Left lobe of liver (tissue), 2 donors: ENCODE measurements at regions not wholly inside any gene's neighbourhood (a gene's known extent, or its start where the extent isn't known, plus 50 kb on each side); places are given as distances from the start of the nearest gene placed in this dataset.
A peak's percentile ranks its signal among the peaks of the same experiment; 100 is the strongest.
"Not testable (repeated sequence)": the region's sequence is repeated elsewhere in the genome, so short reads cannot be mapped to it uniquely, and the experiment has no call there.

ENCODE experiments used
- ATAC-seq: fragments of 200-7000 bp; cut with Tn5 transposase; one replicate; pipeline ENCODE4 v1.9.1; 2020; ENCODE audit warnings: mild to moderate bottlenecking, moderate library complexity
- DNase-seq: peaks from one replicate; pipeline ENCODE4 v3.0.0-alpha.2; 2020; ENCODE audit warnings: low spot score
- donor health status: DM: no; HTN: no; CAD: no; lungs with moderate emphysema.
- donor health status: DM: no; HTN: yes; CAD: no.

DNA sequence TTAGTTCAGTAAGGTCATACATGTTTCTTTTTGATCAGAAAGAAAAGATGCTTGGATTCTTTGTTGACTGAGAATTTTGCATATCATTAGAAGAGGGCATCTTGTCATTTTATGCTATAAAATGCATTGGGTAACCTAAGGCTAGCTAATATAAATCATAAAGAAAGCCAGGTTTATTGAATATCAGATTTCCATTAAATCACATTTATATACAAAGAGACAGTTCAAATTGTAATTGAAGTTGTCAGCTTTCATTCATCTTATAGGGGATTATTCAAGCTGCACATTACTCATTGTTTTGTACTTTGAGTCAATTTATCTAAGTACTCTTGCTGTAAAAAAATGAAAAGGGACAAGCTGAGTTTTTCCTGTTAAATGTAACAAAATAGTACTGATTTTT is 259.1 kb upstream of the CDH12 start:
- ATAC-seq (no peak), DNase-seq (no peak)

DNA sequence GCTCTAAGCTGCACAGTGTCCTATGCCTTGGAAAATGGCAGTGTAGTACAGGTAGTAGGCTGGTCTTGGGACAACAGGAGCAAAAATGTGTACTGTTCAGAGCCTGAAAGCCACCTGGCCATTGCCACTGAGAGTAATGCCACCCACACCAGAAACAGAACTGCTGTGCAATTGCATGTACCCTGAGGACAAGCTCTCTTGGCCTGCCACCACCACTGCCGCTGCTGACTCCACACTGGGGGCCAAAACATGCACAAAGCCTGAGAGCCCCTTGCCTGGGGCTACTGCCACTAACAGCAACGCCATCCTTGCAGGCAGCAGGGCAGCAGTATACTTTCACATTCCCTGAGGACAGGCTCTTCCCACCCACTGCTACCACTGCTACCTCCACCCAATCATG is 251.9 kb upstream of the CDH12 start:
- ATAC-seq (no peak), DNase-seq (no peak)

DNA sequence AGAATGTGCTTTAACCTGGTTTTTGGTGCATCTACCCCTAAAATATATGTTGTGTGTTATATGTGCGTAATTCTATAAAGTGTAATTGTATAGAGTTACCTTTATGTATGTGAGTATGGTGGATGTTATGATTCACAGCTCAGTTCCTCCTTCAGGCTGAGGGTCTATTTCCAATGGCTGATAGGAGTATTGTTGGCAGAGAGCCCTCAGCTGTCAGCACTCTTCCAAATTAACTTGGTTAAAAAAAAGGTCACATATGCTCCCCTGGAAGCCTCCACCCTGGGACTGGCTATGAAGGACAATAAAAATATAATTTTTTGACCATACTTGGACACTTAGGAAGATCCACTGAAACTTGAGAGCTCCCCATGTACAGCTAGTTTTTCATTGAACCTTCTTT is 250.4 kb upstream of the CDH12 start:
- ATAC-seq (no peak), DNase-seq (no peak)

DNA sequence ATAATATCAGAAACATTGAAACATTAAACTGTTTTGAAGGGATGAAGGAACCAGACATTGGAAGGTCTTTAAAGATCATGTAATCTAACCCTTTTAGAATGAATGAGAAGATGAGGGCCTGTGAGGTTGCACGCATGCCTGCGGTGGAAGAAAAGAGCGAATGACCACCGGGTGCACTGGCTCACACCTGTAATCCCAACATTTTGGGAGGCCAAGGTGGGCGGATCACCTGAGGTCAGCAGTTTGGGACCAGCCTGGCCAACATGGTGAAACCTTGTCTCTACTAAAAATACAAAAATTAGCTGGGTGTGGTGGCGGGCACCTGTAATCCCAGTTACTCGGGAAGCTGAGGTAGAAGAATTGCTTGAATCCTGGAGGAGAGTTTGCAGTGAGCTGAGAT is 242.3 kb upstream of the CDH12 start:
- not testable (repeated sequence) for DNase-seq, ATAC-seq

DNA sequence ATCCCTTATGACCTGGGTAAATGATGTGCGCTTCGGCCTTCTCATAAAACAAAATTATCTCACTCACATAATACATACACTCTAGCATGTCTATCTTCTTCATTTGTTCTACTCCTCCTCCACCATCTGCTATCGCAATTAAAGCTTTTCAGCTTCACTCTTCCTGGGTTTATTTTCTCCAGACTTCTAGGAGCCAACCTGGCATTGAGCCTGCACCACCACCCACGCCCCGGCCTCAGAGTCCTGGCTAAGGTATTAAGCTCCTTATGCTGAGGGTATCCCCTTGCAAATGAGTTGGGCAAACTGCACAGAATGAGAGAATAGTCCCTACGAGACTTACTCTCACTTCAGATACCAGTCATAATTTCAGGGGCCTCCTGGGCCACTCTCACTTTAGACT is 236.1 kb upstream of the CDH12 start:
- no peak for ATAC-seq
- no peak for DNase-seq

DNA sequence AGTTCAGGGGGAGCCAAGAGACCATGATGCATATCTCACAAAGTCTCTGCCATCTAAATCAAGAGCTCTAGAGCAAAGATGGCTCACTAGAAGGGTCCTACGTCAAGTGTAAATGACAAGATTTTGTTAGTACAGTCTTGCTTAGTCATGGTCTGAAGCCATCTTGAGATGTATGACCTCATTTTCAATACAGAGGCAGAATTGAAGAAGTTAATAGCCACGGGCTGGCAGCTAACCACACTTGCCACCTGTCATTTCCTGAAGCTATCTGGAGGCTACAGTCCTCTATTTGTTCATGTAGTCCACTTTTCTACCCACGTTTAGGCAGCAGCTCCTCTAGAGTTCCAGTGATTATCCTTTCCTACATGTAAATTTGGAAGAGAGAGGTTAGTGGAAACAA is 231.7 kb upstream of the CDH12 start:
- DNase-seq (no peak), ATAC-seq (no peak)

DNA sequence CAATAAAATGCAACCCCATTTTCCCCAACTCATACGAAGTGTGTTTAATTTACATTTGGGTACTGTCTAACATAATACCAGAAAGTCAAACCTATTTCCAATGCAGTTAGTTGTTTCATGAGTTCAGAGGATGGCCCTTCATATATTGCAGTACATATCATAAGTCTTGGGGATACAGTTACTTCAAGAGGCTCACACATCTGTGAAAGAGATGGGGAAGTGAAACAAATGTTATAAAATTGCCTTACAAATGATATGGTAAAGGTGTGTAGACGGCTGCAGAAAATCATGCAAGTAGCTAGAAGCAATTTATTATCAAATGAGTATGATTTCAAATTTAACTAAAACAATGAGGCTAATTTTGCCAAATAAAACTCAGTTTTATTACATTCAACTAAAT is 219.0 kb upstream of the CDH12 start:
- no peak for ATAC-seq
- no peak for DNase-seq

DNA sequence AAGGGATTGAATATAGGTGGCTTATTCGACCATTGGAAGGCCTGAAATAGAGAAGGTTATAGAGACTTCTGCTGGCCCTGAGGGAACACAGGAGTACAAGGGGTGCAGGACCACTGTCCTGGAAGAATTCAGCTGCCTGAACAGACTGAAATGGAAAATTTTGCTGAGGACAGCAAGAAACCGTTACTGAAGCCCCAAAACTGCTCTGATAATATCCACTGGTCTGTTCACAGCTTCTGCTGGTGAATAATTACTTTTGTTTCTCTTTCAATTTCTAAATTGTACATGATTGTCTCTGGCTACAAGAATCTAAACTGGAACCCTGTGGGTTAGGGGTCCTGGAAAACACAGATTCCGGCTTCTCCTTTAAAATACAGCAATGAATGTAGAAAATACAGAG is 218.5 kb upstream of the CDH12 start:
- DNase-seq, result no peak
- ATAC-seq, result no peak

DNA sequence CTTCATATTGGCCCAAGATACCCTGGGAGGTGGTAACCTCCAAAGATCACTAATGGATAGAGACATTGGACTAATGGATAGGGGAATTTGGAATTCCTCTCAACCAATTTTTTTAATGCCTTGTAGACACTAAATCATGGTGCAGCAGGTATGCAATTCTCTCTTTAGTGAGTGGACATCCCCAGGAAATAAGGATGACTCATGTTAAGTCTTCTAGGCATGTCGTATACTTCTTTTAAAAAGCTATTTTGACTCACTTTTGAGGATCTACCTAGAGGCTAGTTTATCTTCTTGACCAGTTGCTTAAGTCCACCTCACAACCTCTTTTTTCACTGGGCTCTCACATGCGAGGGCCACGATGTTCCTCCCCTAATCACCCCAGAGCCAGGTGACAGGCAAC is 211.6 kb upstream of the CDH12 start:
- ATAC-seq, result no peak

DNA sequence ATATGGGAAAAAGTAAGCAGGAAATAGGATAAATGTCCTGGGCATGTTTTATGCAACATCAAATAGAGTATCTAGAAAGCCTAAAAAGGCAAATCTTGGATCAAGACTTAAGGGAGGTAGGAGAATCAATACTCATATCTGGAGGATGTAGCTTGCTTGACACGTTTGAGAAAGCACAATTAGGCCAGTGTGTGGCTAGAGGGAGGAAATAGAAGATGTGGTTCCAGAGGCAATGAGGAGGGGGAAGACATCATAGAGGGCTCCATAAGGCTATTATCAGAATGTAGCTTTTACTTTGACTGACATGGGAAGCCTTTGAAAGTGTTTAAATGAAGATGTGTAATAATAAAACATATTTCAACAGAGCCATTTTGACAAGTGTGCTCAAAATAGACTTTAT is 200.7 kb upstream of the CDH12 start:
- DNase-seq (no peak), ATAC-seq (no peak)

More for the DNA sequence above, 211.6 kb upstream of the CDH12 start:
- DNase-seq, result no peak

DNA sequence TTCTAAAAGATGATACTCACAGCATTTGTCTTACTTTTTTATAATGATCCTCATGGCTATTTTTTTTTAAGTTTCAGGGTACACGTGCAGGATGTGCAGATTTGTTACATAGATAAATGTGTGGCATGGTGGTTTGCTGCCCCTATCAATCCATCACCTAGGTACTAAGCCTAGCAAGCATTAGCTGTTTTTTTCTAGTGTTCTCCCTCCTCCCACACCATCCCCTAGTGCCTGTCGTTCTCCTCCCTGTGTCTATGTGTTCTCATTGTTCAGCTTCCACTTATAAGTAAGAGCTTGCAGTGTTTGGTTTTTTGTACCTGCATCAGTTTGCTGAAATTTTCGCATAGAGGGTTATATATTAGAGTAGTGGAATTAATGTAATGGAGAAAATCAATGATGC is 189.1 kb upstream of the CDH12 start:
- no peak for ATAC-seq
- no peak for DNase-seq

DNA sequence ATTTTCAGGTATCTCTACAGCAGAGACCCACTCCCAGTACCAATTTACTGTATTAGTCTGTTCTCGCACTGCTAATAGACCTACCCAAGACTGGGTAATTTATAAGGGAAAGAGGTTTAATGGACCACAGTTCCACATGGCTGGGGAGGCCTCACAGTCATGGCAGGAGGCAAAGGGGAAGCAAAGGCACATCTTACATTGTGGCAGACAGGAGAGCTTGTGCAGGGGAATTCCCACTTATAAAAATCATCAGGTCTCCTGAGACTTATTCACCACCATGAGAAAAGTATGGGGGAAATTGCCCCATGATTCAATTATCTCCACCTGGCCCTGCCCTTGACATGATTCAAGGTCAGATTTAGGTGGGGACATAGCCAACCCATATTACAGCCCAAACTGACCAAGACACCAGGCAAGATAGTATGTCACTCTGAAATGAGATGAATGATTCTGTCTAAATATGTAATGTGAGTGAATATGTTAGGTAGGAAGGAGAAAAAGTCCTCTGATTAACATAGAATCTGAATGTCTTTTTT is 182.5 kb upstream of the CDH12 start:
- DNase-seq, result no peak
- ATAC-seq, result no peak

DNA sequence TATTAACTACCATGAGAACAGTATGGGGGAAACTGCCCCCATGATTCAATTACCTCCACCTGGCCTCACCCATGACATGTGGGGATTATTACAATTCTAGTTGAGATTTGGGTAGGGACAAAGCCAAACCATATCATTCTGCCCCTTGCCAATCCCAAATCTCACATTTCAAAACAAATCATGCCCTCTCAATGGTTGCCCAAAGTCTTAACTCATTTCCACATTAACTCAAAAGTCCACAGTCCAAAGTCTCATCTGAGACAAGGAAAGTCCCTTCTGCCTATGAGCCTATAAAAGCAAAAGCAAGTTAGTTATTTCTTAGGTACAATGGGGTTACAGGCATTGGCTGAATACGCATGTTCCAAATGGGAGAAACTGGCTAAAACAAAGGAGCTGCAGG is 180.7 kb upstream of the CDH12 start:
- DNase-seq (no peak), ATAC-seq (no peak)

DNA sequence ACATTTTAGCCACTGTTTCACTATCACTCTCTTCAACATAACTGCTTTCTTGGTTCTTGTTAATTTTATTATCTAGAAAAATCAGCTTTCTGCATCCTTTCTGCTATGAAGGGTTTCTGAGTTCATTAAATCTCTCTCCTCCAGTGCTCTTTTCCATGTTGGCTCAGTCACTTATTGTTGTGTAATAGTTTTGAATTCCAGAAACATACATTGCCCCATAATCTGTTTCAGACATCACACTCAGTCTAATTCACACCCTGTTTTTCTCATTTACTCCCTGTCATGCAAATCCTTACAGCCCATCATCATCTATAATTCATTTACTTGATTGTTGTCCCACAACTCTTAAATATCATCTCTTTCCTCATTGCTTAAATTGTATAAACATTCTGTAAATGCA is 176.1 kb upstream of the CDH12 start:
- ATAC-seq, result no peak
- no peak for DNase-seq

DNA sequence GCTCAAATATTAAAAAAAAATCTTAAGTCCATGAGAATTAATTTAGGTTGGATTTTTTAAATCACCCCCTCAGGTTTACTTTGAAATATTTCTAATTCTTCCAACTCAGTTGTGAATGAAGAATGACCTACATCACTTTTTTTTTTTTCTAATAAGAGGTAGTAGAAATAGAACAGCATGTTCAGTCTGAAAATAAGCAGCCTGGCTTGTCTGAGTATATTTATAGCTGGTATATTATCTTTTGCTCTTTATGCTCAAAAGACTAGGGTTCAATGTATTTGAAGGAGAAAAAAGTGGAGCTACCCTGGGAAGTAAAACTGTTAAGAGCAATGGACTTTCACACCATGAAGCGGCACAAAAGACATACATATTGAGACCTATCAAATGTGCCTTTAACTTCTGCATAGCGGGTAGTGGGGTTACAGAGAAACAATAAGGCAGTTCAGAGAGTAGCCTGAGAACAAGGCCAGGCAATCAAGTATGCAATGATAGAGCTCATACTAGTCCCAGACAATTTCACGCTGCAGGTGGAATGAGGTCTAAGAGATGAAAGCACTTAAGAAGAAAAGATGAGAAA is 175.4 kb upstream of the CDH12 start:
- no peak for ATAC-seq
- DNase-seq, result no peak

DNA sequence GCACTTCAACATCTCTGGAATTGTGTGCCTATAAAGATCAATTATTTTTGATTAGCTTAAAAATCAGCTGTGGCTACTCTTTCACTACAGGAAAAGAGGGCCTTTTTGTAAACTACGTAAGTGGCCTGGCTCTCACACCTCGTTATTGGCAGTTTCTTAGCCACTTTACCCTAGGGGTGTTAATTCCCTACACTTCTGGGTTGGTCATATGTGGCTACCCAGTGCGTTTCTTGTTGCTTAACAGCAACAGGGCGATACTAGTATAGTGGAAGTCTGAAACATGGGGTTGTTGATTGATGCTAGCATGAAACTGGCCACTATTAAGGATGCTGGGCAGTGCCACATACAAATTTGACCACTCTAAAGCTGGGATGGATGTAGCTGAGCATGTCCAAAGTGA is 174.7 kb upstream of the CDH12 start:
- no peak for DNase-seq
- ATAC-seq, result no peak

DNA sequence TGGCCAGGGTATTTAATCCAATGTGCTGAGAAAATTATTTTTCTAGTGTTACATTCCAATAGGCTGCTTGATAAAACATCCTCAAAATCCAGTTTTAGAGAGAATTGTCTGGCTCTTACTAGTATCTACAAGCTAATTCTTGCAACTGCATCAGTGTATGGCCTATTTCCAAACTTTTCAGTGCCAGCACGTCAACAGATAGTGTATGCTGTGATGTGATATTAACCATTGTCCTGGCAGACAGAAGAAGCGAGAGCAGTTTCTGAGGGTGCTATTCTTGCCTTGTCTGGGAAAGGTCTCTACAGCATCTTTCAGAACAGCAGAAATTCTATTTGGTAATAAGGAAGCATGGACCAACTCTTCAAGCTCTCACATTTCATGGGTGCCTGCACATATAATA is 174.2 kb upstream of the CDH12 start:
- DNase-seq (no peak), ATAC-seq (no peak)

DNA sequence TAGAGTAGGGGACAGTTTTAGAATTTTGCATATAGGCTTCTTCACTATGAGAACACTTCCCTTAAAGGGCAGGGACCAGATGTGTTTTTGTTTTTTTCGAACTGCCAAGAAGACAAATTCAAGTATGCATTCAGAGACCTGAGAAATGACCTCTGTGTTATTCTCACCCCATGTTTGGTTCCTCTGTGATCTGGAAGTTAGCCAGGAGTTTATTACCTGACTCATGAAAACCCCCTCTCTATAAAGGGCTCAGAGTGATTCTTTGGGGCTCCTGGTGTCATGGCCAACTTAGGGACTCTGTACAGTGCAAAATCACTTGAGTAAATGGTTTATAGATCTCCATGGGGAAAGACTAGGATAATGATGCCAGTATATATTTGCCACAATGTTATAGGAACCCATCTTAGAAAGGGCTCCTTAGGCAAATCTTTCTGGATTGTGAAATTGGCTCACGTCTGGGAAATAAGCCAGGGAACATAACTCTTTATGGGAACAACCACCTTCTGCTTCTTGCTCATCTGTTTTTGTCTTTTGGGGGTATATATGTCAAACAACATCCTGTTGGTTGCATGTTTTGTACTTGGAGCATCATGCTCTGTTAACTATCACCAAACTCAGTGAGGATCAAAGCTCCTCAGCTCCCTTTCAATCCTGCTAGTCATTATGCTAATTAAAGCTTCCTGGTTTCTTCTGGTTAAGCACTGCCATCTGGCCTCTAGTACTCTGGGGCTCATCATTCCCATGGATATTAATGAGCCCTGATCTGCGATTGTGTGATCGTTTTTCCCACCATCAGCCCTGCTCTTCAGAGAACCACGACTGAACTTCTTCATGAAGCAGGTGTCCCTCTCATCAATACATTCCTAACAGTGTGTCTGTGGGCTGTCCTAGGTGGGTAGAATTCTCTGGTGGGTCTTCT is 173.4 kb upstream of the CDH12 start:
- ATAC-seq (no peak), DNase-seq (no peak)

DNA sequence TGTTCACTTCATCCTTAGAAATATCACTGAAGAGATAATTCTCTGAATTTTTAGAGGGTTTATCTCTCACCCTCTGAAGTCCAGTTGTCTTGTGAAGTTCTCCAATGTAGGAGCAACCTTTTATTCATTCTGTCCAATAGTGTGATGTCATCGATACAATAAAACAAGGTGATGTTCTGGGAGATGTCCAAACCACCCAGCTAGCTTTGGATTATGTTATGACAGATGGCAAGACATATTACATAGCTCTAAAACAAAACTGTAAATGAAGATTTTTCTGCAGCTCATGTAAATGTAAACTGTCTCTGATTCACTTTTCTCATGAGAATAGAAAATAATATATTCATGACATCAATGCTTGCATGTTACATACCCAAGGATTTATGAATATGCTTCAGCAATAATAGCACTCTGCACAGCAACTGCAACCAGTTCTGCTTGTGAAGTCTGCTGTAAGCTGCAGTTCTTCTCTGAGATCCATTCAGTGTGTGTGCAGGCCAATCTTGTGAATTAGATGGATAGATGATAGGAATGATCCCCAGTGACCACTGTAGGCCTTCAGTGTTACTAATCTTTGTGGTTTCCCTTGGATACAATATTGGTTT is 172.6 kb upstream of the CDH12 start:
- DNase-seq (no peak), ATAC-seq (no peak)

DNA sequence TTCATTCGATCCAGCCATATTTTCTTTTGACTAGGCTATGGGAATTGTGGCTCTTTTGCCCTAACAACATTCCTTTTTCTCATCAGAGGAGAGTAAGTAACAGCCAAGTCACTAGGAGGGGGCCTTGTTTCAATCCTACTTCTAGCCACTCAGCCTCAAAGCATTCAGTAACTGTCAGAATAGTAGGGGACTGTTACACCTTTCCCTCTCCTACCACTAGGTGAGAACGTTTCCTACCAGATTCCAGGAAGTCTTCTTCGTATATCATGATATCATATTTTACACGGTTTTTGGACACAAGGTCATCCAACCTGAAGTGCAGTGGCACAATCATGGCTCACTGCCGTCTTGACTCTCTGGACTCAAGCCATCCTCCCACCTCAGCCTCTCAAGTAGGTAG is 171.3 kb upstream of the CDH12 start:
- ATAC-seq (no peak), DNase-seq (no peak)

DNA sequence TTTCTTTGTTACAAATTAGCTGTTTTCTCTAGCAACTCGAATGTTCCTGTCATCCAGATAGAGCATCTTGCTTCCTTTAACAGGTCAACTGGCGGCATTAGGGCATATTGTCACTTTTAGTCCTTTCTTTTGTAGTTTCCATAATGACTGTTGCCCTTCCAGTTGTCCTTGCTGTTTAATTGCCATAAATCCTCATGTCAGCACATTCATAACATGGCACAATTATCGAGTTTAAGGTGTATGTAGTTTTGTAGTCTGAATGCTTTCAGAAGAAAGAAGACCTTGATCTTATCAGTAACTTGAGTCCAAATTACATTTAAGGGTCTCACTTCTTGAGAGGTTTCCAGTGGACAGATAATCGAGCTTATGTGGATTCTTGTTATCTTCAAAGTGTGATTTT is 161.7 kb upstream of the CDH12 start:
- no peak for DNase-seq
- ATAC-seq, result no peak

DNA sequence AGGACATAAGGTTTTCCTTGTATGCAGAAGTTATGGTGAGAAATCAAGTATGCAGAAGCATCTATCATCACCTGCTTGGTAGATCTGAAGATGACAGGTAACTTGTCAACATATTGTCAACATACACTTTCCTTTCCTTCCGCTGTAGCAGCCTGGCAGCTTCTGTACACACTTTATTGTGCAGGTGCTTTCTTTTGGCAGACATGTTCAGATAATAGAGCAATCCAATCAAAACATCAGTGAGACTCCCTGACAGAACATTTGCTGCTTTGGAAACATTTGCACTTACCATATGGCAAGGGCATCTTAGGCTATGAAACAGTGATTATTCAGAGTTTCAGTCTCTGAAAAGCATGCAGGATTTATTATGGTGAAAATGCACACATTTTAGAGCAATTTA is 161.1 kb upstream of the CDH12 start:
- DNase-seq (no peak), ATAC-seq (peak; percentile 58)
